SIG-M5 treated with dmso at 0.1 percent for 504 hours (cell line): ENCODE measurements at regions not wholly inside any gene's neighbourhood (a gene's known extent, or its start where the extent isn't known, plus 50 kb on each side); places are given as distances from the start of the nearest gene placed in this dataset.
"Not testable (repeated sequence)": the region's sequence is repeated elsewhere in the genome, so short reads cannot be mapped to it uniquely, and the experiment has no call there.

Experiments used
- DNase-seq: peaks from one replicate; lab custom pipeline; 2025; ENCODE audit not compliant: unreplicated experiment; lab: John Stamatoyannopoulos, UW

GRCh38 chr14:25887251-25887878 is 710.5 kb downstream of the NOVA1 start:
- DNase-seq: no peak

GRCh38 chr14:25884657-25885056 is 713.2 kb downstream of the NOVA1 start:
- DNase-seq: no peak

GRCh38 chr14:25882899-25883298 is 714.9 kb downstream of the NOVA1 start:
- DNase-seq: no peak

GRCh38 chr14:25875475-25875874 is 722.4 kb downstream of the NOVA1 start:
- no peak for DNase-seq

- no peak for DNase-seq
These were observed 728.0 kb downstream of the NOVA1 start for GRCh38 chr14:25869854-25870253.

GRCh38 chr14:25868521-25869314 is 729.1 kb downstream of the NOVA1 start:
- no peak for DNase-seq

- DNase-seq: no peak
These were observed 736.4 kb downstream of the NOVA1 start for GRCh38 chr14:25861406-25861805.

- DNase-seq: no peak
These were observed 749.2 kb downstream of the NOVA1 start for GRCh38 chr14:25848601-25849000.

- no peak for DNase-seq
These were observed 751.6 kb downstream of the NOVA1 start for GRCh38 chr14:25846246-25846645.

- DNase-seq: no peak
These were observed 754.1 kb downstream of the NOVA1 start for GRCh38 chr14:25843481-25844470.

GRCh38 chr14:25841226-25841625 is 756.6 kb downstream of the NOVA1 start:
- DNase-seq: no peak

GRCh38 chr14:25837551-25837965 is 760.3 kb downstream of the NOVA1 start:
- no peak for DNase-seq

- no peak for DNase-seq
These were observed 761.2 kb downstream of the NOVA1 start for GRCh38 chr14:25836636-25837035.

GRCh38 chr14:25833341-25834126 is 764.3 kb downstream of the NOVA1 start:
- peak; percentile 4 for DNase-seq

- DNase-seq: no peak
These were observed 765.2 kb downstream of the NOVA1 start for GRCh38 chr14:25832585-25832984.

GRCh38 chr14:25828562-25828961 is 769.3 kb downstream of the NOVA1 start:
- no peak for DNase-seq

GRCh38 chr14:25826105-25826504 is 771.7 kb downstream of the NOVA1 start:
- DNase-seq: no peak

GRCh38 chr14:25820368-25820767 is 770.4 kb upstream of the STXBP6 start:
- DNase-seq: no peak

GRCh38 chr14:25814622-25815021 is 764.7 kb upstream of the STXBP6 start:
- not testable (repeated sequence) for DNase-seq

- DNase-seq: no peak
These were observed 753.6 kb upstream of the STXBP6 start for GRCh38 chr14:25803386-25804018.
